G401.6 (cell line): ENCODE measurements at regions not wholly inside any gene's neighbourhood (a gene's known extent, or its start where the extent isn't known, plus 50 kb on each side); places are given as distances from the start of the nearest gene placed in this dataset.

ENCODE experiments used
- FAIRE-seq: peaks from 2 replicates; lab custom pipeline; 2012; peaks lifted over from hg19 to GRCh38; lab: Jason Lieb, UNC

- FAIRE-seq = no peak
Measured at GRCh38 chr2:8058652-8059051, 623.2 kb upstream of the ID2 start.

- no peak for FAIRE-seq
Measured at GRCh38 chr2:8059255-8059654, 622.6 kb upstream of the ID2 start.

- FAIRE-seq = no peak
Measured at GRCh38 chr2:8059794-8060193, 622.1 kb upstream of the ID2 start.

- FAIRE-seq = no peak
Measured at GRCh38 chr2:8061219-8061618, 620.6 kb upstream of the ID2 start.

GRCh38 chr2:8064603-8065002 lies 617.3 kb upstream of the ID2 start:
- no peak for FAIRE-seq

GRCh38 chr2:8065191-8065590 lies 616.7 kb upstream of the ID2 start:
- FAIRE-seq = no peak

GRCh38 chr2:8067784-8068336 lies 614.0 kb upstream of the ID2 start:
- FAIRE-seq = no peak

- FAIRE-seq = no peak
Measured at GRCh38 chr2:8072907-8073306, 608.9 kb upstream of the ID2 start.

- no peak for FAIRE-seq
Measured at GRCh38 chr2:8073916-8074315, 607.9 kb upstream of the ID2 start.

- no peak for FAIRE-seq
Measured at GRCh38 chr2:8076448-8077342, 605.2 kb upstream of the ID2 start.

GRCh38 chr2:8078705-8079104 lies 603.2 kb upstream of the ID2 start:
- no peak for FAIRE-seq

GRCh38 chr2:8080063-8080462 lies 601.8 kb upstream of the ID2 start:
- no peak for FAIRE-seq

GRCh38 chr2:8081130-8081529 lies 600.7 kb upstream of the ID2 start:
- no peak for FAIRE-seq

- no peak for FAIRE-seq
Measured at GRCh38 chr2:8082840-8083239, 599.0 kb upstream of the ID2 start.

- no peak for FAIRE-seq
Measured at GRCh38 chr2:8086357-8086756, 595.5 kb upstream of the ID2 start.

- FAIRE-seq = no peak
Measured at GRCh38 chr2:8086796-8087479, 594.9 kb upstream of the ID2 start.

GRCh38 chr2:8087480-8087840 lies 594.4 kb upstream of the ID2 start:
- FAIRE-seq = no peak

- no peak for FAIRE-seq
Measured at GRCh38 chr2:8088810-8089209, 593.0 kb upstream of the ID2 start.

GRCh38 chr2:8089596-8089995 lies 592.3 kb upstream of the ID2 start:
- FAIRE-seq = no peak

GRCh38 chr2:8090748-8091700 lies 590.8 kb upstream of the ID2 start:
- no peak for FAIRE-seq

- FAIRE-seq = no peak
Measured at GRCh38 chr2:8094526-8094925, 587.3 kb upstream of the ID2 start.

- FAIRE-seq = no peak
Measured at GRCh38 chr2:8095978-8096377, 585.9 kb upstream of the ID2 start.
